ENCODE measurements at regions not wholly inside any gene's neighbourhood (a gene's known extent, or its start where the extent isn't known, plus 50 kb on each side); places are given as distances from the start of the nearest gene placed in this dataset.

GRCh38 chr5:28823231-28823630, 1784.8 kb upstream of the CDH9 start:
- TF ChIP-seq, protein P1, sequence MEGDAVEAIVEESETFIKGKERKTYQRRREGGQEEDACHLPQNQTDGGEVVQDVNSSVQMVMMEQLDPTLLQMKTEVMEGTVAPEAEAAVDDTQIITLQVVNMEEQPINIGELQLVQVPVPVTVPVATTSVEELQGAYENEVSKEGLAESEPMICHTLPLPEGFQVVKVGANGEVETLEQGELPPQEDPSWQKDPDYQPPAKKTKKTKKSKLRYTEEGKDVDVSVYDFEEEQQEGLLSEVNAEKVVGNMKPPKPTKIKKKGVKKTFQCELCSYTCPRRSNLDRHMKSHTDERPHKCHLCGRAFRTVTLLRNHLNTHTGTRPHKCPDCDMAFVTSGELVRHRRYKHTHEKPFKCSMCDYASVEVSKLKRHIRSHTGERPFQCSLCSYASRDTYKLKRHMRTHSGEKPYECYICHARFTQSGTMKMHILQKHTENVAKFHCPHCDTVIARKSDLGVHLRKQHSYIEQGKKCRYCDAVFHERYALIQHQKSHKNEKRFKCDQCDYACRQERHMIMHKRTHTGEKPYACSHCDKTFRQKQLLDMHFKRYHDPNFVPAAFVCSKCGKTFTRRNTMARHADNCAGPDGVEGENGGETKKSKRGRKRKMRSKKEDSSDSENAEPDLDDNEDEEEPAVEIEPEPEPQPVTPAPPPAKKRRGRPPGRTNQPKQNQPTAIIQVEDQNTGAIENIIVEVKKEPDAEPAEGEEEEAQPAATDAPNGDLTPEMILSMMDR (IDR thresholded peaks at IDR 0.05; ENCODE audit: insufficient read depth, low read length), result no peak
- no peak for TF ChIP-seq POLR2AphosphoS5 (IDR thresholded peaks at IDR 0.05; ENCODE audit: low read depth)
- no peak for TF ChIP-seq SPI1 (IDR thresholded peaks at IDR 0.05; ENCODE audit: borderline replicate concordance, low read depth)

Data from HL-60 (cell line).